ENCODE measurements at regions not wholly inside any gene's neighbourhood (a gene's known extent, or its start where the extent isn't known, plus 50 kb on each side); places are given as distances from the start of the nearest gene placed in this dataset.

- TF ChIP-seq CTCF (conservative IDR thresholded peaks at IDR 0.05; ENCODE audit: low read length) (no peak), EZH2phosphoT487 (IDR thresholded peaks at IDR 0.05; ENCODE audit: borderline replicate concordance, low read depth, low read length) (no peak)
Observed at GRCh38 chr9:87008667-87009066, 61.4 kb upstream of the GAS1 start.

Data from OCI-LY7 (cell line).